Non-pigmented ciliary epithelial cell (primary cell): ENCODE measurements at regions not wholly inside any gene's neighbourhood (a gene's known extent, or its start where the extent isn't known, plus 50 kb on each side); places are given as distances from the start of the nearest gene placed in this dataset.

ENCODE experiments used
- DNase-seq: peaks from one replicate; pipeline ENCODE4 v3.0.0-alpha.2; 2010; ENCODE audit warnings: low read depth

- DNase-seq = no peak
Observed at GRCh38 chr22:27388090-27388600, 413.4 kb downstream of the MN1 start.

GRCh38 chr22:27389727-27390075 is 411.9 kb downstream of the MN1 start:
- DNase-seq = no peak

GRCh38 chr22:27391092-27391770 is 410.3 kb downstream of the MN1 start:
- no peak for DNase-seq

- DNase-seq = no peak
Observed at GRCh38 chr22:27393371-27393770, 408.2 kb downstream of the MN1 start.

- no peak for DNase-seq
Observed at GRCh38 chr22:27394806-27395404, 406.7 kb downstream of the MN1 start.

GRCh38 chr22:27397036-27397953 is 404.3 kb downstream of the MN1 start:
- no peak for DNase-seq

GRCh38 chr22:27397954-27398342 is 403.6 kb downstream of the MN1 start:
- no peak for DNase-seq

GRCh38 chr22:27399161-27399560 is 402.4 kb downstream of the MN1 start:
- DNase-seq = no peak

- DNase-seq = no peak
Observed at GRCh38 chr22:27400811-27401210, 400.7 kb downstream of the MN1 start.

- no peak for DNase-seq
Observed at GRCh38 chr22:27401321-27401720, 400.2 kb downstream of the MN1 start.

GRCh38 chr22:27404441-27404840 is 397.1 kb downstream of the MN1 start:
- DNase-seq = no peak

- no peak for DNase-seq
Observed at GRCh38 chr22:27405672-27406388, 395.7 kb downstream of the MN1 start.

- no peak for DNase-seq
Observed at GRCh38 chr22:27406389-27406861, 395.1 kb downstream of the MN1 start.

- no peak for DNase-seq
Observed at GRCh38 chr22:27407369-27407985, 394.1 kb downstream of the MN1 start.

GRCh38 chr22:27408068-27408467 is 393.5 kb downstream of the MN1 start:
- DNase-seq = no peak

GRCh38 chr22:27409299-27409698 is 392.3 kb downstream of the MN1 start:
- DNase-seq = no peak

- DNase-seq = no peak
Observed at GRCh38 chr22:27412866-27413445, 388.6 kb downstream of the MN1 start.

- DNase-seq = no peak
Observed at GRCh38 chr22:27413702-27414101, 387.9 kb downstream of the MN1 start.

GRCh38 chr22:27416511-27417420 is 384.8 kb downstream of the MN1 start:
- DNase-seq = peak; percentile 64

GRCh38 chr22:27417421-27417814 is 384.1 kb downstream of the MN1 start:
- DNase-seq = no peak
